Fibroblast of lung (primary cell): ENCODE measurements at regions not wholly inside any gene's neighbourhood (a gene's known extent, or its start where the extent isn't known, plus 50 kb on each side); places are given as distances from the start of the nearest gene placed in this dataset.

ENCODE experiments used
- CTCF ChIP-seq, 2 donors: IDR thresholded peaks in 1 of 2; conservative IDR thresholded peaks in 1 of 2; 1 replicate in 1 of 2; 2 replicates in 1 of 2; pipeline ENCODE4 v1.5.1; 2011 to 2012; ENCODE audit warnings: low read length in 2 of 2, control low read depth in 1 of 2, inconsistent platforms in 1 of 2, low read depth in 1 of 2, mild to moderate bottlenecking in 1 of 2
- EZH2 ChIP-seq: IDR thresholded peaks from 2 replicates; pipeline ENCODE4 v1.5.1; 2012; ENCODE audit warnings: low read length, control low read depth, mild to moderate bottlenecking; ENCODE audit errors: missing control alignments

- no peak for TF ChIP-seq CTCF (conservative IDR thresholded peaks at IDR 0.05 in 1 of 2, IDR thresholded peaks at IDR 0.05 in 1 of 2; ENCODE audit: low read depth in 1 of 2, low read length in 2 of 2)
- TF ChIP-seq EZH2 = no peak
Observed at GRCh38 chr17:51505450-51505849, 245.1 kb downstream of the UTP18 start.
